H9 (cell line): ENCODE measurements at regions not wholly inside any gene's neighbourhood (a gene's known extent, or its start where the extent isn't known, plus 50 kb on each side); places are given as distances from the start of the nearest gene placed in this dataset.

Source experiments
- DNase-seq: peaks from one replicate; pipeline ENCODE4 v3.0.0-alpha.2; 2017
- H2AFZ ChIP-seq: one replicate; pipeline ENCODE4 v1.6.1; 2013; ENCODE audit warnings: mild to moderate bottlenecking, low read length, control low read depth, moderate library complexity
- H2AK5ac ChIP-seq: 2 replicates; pipeline ENCODE4 v1.6.1; 2013; ENCODE audit warnings: low read length, control low read depth, mixed read lengths; ENCODE audit not compliant: insufficient read length
- H2BK120ac ChIP-seq: one replicate; pipeline ENCODE4 v1.6.1; 2013; ENCODE audit warnings: low read depth, mild to moderate bottlenecking, low read length, control low read depth, inconsistent platforms; ENCODE audit not compliant: poor library complexity, severe bottlenecking
- H2BK12ac ChIP-seq: 2 replicates; pipeline ENCODE4 v1.6.1; 2013; ENCODE audit warnings: low read length, control low read depth, mixed read lengths, low read depth; ENCODE audit not compliant: insufficient read length
- H2BK15ac ChIP-seq: 2 replicates; pipeline ENCODE4 v1.6.1; 2013; ENCODE audit warnings: low read depth, low read length, control low read depth
- H2BK20ac ChIP-seq: one replicate; pipeline ENCODE4 v1.6.1; 2013; ENCODE audit warnings: low read depth, mild to moderate bottlenecking, low read length, control low read depth, inconsistent platforms; ENCODE audit not compliant: poor library complexity, severe bottlenecking
- H2BK5ac ChIP-seq: 2 replicates; pipeline ENCODE4 v1.6.1; 2013; ENCODE audit warnings: low read length, control low read depth, mixed read lengths; ENCODE audit not compliant: insufficient read length
- H3K14ac ChIP-seq: 2 replicates; pipeline ENCODE4 v1.6.1; 2013; ENCODE audit warnings: low read length, control low read depth; ENCODE audit not compliant: insufficient read depth
- H3K18ac ChIP-seq: 2 replicates; pipeline ENCODE4 v1.6.1; 2013; ENCODE audit warnings: low read depth, mild to moderate bottlenecking, mixed read lengths, low read length, control low read depth; ENCODE audit not compliant: insufficient read length
- H3K23ac ChIP-seq: 2 replicates; pipeline ENCODE4 v1.6.1; 2013; ENCODE audit warnings: low read length, control low read depth, mixed read lengths, low read depth; ENCODE audit not compliant: insufficient read length
- H3K23me2 ChIP-seq: 2 replicates; pipeline ENCODE4 v1.6.1; 2013; ENCODE audit warnings: low read depth, mild to moderate bottlenecking, mixed read lengths, low read length, control low read depth; ENCODE audit not compliant: insufficient read length, poor library complexity, severe bottlenecking
- H3K27ac ChIP-seq: 2 replicates; pipeline ENCODE4 v1.5.1; 2013; ENCODE audit warnings: low read length, control low read depth, mixed read lengths, low read depth; ENCODE audit not compliant: insufficient read length
- H3K27me3 ChIP-seq: 2 replicates; pipeline ENCODE4 v1.6.1; 2013; ENCODE audit warnings: low read length, control low read depth, inconsistent platforms; ENCODE audit not compliant: insufficient read depth
- H3K4ac ChIP-seq: 2 replicates; pipeline ENCODE4 v1.6.1; 2013; ENCODE audit warnings: low read depth, mild to moderate bottlenecking, control low read depth, inconsistent platforms, low read length, moderate library complexity
- H3K4me1 ChIP-seq: 2 replicates; pipeline ENCODE4 v1.6.1; 2013; ENCODE audit warnings: low read length, control low read depth, inconsistent platforms; ENCODE audit not compliant: insufficient read depth
- H3K4me2 ChIP-seq: 2 replicates; pipeline ENCODE4 v1.6.1; 2013; ENCODE audit warnings: low read length, control low read depth, mixed read lengths; ENCODE audit not compliant: insufficient read length, insufficient read depth
- H3K56ac ChIP-seq: 2 replicates; pipeline ENCODE4 v1.6.1; 2013; ENCODE audit warnings: low read depth, mild to moderate bottlenecking, mixed read lengths, low read length, control low read depth; ENCODE audit not compliant: insufficient read length
- H3K79me1 ChIP-seq: 2 replicates; pipeline ENCODE4 v1.6.1; 2013; ENCODE audit warnings: low read depth, mild to moderate bottlenecking, moderate library complexity, low read length, control low read depth, inconsistent platforms; ENCODE audit not compliant: insufficient read depth, poor library complexity, severe bottlenecking
- H3K79me2 ChIP-seq: 2 replicates; pipeline ENCODE4 v1.6.1; 2013; ENCODE audit warnings: low read length, control low read depth, inconsistent platforms; ENCODE audit not compliant: insufficient read depth
- H3K9ac ChIP-seq: 2 replicates; pipeline ENCODE4 v1.6.1; 2013; ENCODE audit warnings: low read length, control low read depth, mixed read lengths; ENCODE audit not compliant: insufficient read length; ENCODE audit errors: extremely low read depth
- H3K9me3 ChIP-seq: one replicate; pipeline ENCODE4 v1.6.1; 2013; ENCODE audit warnings: low read depth, low read length, inconsistent platforms; ENCODE audit not compliant: control insufficient read depth
- H3T11ph ChIP-seq: one replicate; pipeline ENCODE4 v1.6.1; 2013; ENCODE audit warnings: mild to moderate bottlenecking, low read length, control low read depth, inconsistent platforms
- H4K20me1 ChIP-seq: one replicate; pipeline ENCODE4 v1.6.1; 2013; ENCODE audit not compliant: control insufficient read depth, insufficient read length, insufficient read depth
- H4K5ac ChIP-seq: 2 replicates; pipeline ENCODE4 v1.6.1; 2013; ENCODE audit warnings: low read depth, mild to moderate bottlenecking, mixed read lengths, low read length, control low read depth; ENCODE audit not compliant: insufficient read length
- H4K8ac ChIP-seq: replicated peaks from 2 replicates; pipeline ENCODE4 v1.6.1; 2013; ENCODE audit warnings: low read length, control low read depth, mixed read lengths, low read depth; ENCODE audit not compliant: insufficient read length
- H4K91ac ChIP-seq: 2 replicates; pipeline ENCODE4 v1.6.1; 2013; ENCODE audit warnings: low read depth, mild to moderate bottlenecking, moderate library complexity, mixed read lengths, low read length, control low read depth; ENCODE audit not compliant: insufficient read length
- H3K27ac Mint-ChIP-seq, 3 experiments: 2 replicates in 2 of 3; 3 replicates in 1 of 3; pipeline ENCODE4 v1.8.0; 2020 to 2021; ENCODE audit warnings: mixed read lengths in 3 of 3, mild to moderate bottlenecking in 1 of 3, moderate library complexity in 1 of 3
- H3K27me3 Mint-ChIP-seq: 2 replicates; pipeline ENCODE4 v1.8.0; 2021; ENCODE audit warnings: low read depth, mild to moderate bottlenecking, moderate library complexity, mixed read lengths
- H3K36me3 Mint-ChIP-seq, 3 experiments: 2 replicates in 2 of 3; 3 replicates in 1 of 3; pipeline ENCODE4 v1.8.0; 2020 to 2021; ENCODE audit warnings: low read depth in 3 of 3, mixed read lengths in 3 of 3; ENCODE audit not compliant: insufficient read depth in 1 of 3
- H3K4me1 Mint-ChIP-seq, 2 experiments: 2 replicates each; pipeline ENCODE4 v1.8.0; 2020; ENCODE audit warnings: mixed read lengths in 2 of 2
- H3K4me3 Mint-ChIP-seq, 2 experiments: 2 replicates in 1 of 2; 3 replicates in 1 of 2; pipeline ENCODE4 v1.8.0; 2020 to 2021; ENCODE audit warnings: mild to moderate bottlenecking in 2 of 2, mixed read lengths in 2 of 2, moderate library complexity in 1 of 2
- H3K9me3 Mint-ChIP-seq, 2 experiments: 2 replicates in 1 of 2; 3 replicates in 1 of 2; pipeline ENCODE4 v1.8.0; 2020; ENCODE audit warnings: mild to moderate bottlenecking in 2 of 2, mixed read lengths in 2 of 2, moderate library complexity in 1 of 2
- WGBS: extraction: QIAGEN DNeasy Blood & Tissue Kit; methylation state at CpG from one replicate; pipeline ENCODE4 v1.1.7; 2013; ENCODE audit warnings: missing lambda C conversion rate, low lambda C conversion rate, mixed read lengths; ENCODE audit not compliant: insufficient read length; ENCODE audit errors: extremely low coverage; 5-methylcytosine and 5-hydroxymethylcytosine counted together
- TF ChIP-seq, protein P1 (sequence below): fragments of 200-600 bp; sonication (generic); conservative IDR thresholded peaks from 3 replicates; pipeline ENCODE4 v1.8.0; 2021; ENCODE audit warnings: antibody characterized with exemption, mild to moderate bottlenecking

DNA sequence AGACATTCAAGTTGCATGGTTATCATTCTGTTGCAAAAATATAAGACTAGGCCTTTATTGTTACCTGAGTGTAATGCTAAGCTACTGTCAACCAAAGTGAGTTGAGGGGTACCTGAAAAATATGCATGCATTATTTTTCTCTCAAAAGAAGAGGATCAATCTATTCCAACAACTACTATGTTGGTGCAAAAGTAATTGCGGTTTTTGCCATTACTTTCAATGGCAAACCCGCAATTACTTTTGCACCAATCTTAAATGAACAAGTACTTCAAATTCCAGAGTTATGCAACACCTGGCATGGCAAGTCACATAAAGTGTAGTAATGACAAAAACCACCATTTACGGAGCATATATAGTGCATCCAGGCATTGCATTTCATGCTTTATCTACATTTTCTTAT is 307.0 kb upstream of the NOX3 start:
- no peaks in the 10 kb centered on the region for H3K79me2 ChIP-seq
- H3K18ac ChIP-seq = no peak overlapping the region
- H2BK20ac ChIP-seq = no peak overlapping the region
- DNase-seq = no peak
- H2BK120ac ChIP-seq = no peak overlapping the region
- no peak overlapping the region for H2BK5ac ChIP-seq
- H3K9me3 ChIP-seq = no peaks in the 10 kb centered on the region
- no peak overlapping the region for H3K27ac ChIP-seq
- H3K23ac ChIP-seq = no peak overlapping the region
- H3K9me3 Mint-ChIP-seq = no peaks in the 10 kb centered on the region
- H3K56ac ChIP-seq = no peak overlapping the region
- H3K27me3 ChIP-seq = no peaks in the 10 kb centered on the region
- no peak overlapping the region for H3K27ac Mint-ChIP-seq
- TF ChIP-seq, protein P1, sequence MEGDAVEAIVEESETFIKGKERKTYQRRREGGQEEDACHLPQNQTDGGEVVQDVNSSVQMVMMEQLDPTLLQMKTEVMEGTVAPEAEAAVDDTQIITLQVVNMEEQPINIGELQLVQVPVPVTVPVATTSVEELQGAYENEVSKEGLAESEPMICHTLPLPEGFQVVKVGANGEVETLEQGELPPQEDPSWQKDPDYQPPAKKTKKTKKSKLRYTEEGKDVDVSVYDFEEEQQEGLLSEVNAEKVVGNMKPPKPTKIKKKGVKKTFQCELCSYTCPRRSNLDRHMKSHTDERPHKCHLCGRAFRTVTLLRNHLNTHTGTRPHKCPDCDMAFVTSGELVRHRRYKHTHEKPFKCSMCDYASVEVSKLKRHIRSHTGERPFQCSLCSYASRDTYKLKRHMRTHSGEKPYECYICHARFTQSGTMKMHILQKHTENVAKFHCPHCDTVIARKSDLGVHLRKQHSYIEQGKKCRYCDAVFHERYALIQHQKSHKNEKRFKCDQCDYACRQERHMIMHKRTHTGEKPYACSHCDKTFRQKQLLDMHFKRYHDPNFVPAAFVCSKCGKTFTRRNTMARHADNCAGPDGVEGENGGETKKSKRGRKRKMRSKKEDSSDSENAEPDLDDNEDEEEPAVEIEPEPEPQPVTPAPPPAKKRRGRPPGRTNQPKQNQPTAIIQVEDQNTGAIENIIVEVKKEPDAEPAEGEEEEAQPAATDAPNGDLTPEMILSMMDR = no peak
- H2BK12ac ChIP-seq = no peak overlapping the region
- H4K5ac ChIP-seq = no peak overlapping the region
- no peaks in the 10 kb centered on the region for H3K27me3 Mint-ChIP-seq
- no peak overlapping the region for H3K9ac ChIP-seq
- no CpG with 5 or more reads among the region's 3 CpGs for WGBS
- H4K20me1 ChIP-seq = no peaks in the 10 kb centered on the region
- H4K8ac ChIP-seq = no peak overlapping the region
- H3K4me1 ChIP-seq = no peaks in the 10 kb centered on the region
- H3K4me2 ChIP-seq = no peak overlapping the region
- H3K23me2 ChIP-seq = no peaks in the 10 kb centered on the region
- no peaks in the 10 kb centered on the region for H3K79me1 ChIP-seq
- no peaks in the 10 kb centered on the region for H3K36me3 Mint-ChIP-seq
- no peak overlapping the region for H4K91ac ChIP-seq
- no peak overlapping the region for H3T11ph ChIP-seq
- no peak overlapping the region for H2BK15ac ChIP-seq
- no peak overlapping the region for H3K4me3 Mint-ChIP-seq
- no peak overlapping the region for H2AFZ ChIP-seq
- no peak overlapping the region for H3K4ac ChIP-seq
- H3K14ac ChIP-seq = no peak overlapping the region
- H2AK5ac ChIP-seq = no peak overlapping the region
- H3K4me1 Mint-ChIP-seq = no peaks in the 10 kb centered on the region
